ENCODE measurements at regions not wholly inside any gene's neighbourhood (a gene's known extent, or its start where the extent isn't known, plus 50 kb on each side); places are given as distances from the start of the nearest gene placed in this dataset.

DNA sequence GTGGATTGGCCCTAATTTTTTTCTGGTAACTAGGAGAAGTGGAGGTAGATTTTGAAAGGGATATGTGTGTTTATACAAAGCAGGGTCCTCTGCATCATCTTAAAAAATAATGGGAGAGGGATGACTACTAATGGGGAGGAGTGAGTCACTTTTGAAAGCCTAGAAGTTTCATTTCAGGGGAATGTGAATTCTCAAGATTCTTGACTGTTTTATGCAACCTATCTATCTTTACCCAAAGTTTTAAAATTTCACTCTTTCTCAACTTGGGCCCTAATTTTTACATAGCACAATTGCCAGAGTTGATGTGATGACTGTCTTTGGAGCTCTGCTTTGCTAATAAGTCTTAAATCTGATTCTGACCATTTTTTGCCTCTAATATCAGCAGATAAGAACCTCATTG, 445.2 kb downstream of the GRXCR1 start:
- TF ChIP-seq, protein P1, sequence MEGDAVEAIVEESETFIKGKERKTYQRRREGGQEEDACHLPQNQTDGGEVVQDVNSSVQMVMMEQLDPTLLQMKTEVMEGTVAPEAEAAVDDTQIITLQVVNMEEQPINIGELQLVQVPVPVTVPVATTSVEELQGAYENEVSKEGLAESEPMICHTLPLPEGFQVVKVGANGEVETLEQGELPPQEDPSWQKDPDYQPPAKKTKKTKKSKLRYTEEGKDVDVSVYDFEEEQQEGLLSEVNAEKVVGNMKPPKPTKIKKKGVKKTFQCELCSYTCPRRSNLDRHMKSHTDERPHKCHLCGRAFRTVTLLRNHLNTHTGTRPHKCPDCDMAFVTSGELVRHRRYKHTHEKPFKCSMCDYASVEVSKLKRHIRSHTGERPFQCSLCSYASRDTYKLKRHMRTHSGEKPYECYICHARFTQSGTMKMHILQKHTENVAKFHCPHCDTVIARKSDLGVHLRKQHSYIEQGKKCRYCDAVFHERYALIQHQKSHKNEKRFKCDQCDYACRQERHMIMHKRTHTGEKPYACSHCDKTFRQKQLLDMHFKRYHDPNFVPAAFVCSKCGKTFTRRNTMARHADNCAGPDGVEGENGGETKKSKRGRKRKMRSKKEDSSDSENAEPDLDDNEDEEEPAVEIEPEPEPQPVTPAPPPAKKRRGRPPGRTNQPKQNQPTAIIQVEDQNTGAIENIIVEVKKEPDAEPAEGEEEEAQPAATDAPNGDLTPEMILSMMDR (IDR thresholded peaks at IDR 0.05): no peak
- no peak for TF ChIP-seq POLR2A (IDR thresholded peaks at IDR 0.05)

All from body of pancreas (tissue), 4 donors.